ENCODE measurements at regions not wholly inside any gene's neighbourhood (a gene's known extent, or its start where the extent isn't known, plus 50 kb on each side); places are given as distances from the start of the nearest gene placed in this dataset.

GRCh38 chr2:134185639-134186038, 68.2 kb upstream of the MGAT5 start:
- peaks cover 50% of the 10 kb centered on the region for H3K4me1 Mint-ChIP-seq (ENCODE audit: low read depth, unreplicated experiment)
- BruUV-seq (replicated peaks): no TSS peak
- intact Hi-C loops (cut with micrococcal nuclease; ENCODE audit: unreplicated experiment): no loop called here
- H3K4me3 Mint-ChIP-seq (ENCODE audit: low read depth, unreplicated experiment): no peak overlapping the region
- H3K9me3 Mint-ChIP-seq (ENCODE audit: low read depth, unreplicated experiment): no peaks in the 10 kb centered on the region
- CTCF ChIA-PET: no interaction called here
- no peak overlapping the region for H3K27ac Mint-ChIP-seq (ENCODE audit: unreplicated experiment)
- H3K36me3 Mint-ChIP-seq (ENCODE audit: insufficient read depth, unreplicated experiment): peaks cover 10% of the 10 kb centered on the region
- no peaks in the 10 kb centered on the region for H3K27me3 Mint-ChIP-seq (ENCODE audit: unreplicated experiment)
- DNase-seq: no peak
- no peak for TF ChIP-seq CTCF (IDR thresholded peaks at IDR 0.05; ENCODE audit: unreplicated experiment)

- H3K36me3 Mint-ChIP-seq (ENCODE audit: insufficient read depth, unreplicated experiment): peaks cover 20% of the 10 kb centered on the region
- TF ChIP-seq CTCF (IDR thresholded peaks at IDR 0.05; ENCODE audit: unreplicated experiment): no peak
Observed at GRCh38 chr2:134189009-134189720, 64.7 kb upstream of the MGAT5 start.

GRCh38 chr2:134190062-134190806, 63.6 kb upstream of the MGAT5 start:
- Mint-ChIP-seq H3K36me3 (ENCODE audit: insufficient read depth, unreplicated experiment) (peaks cover 20% of the 10 kb centered on the region), H3K4me3 (ENCODE audit: low read depth, unreplicated experiment) (no peak overlapping the region), H3K27ac (ENCODE audit: unreplicated experiment) (peak overlapping the region; percentile 94), H3K4me1 (ENCODE audit: low read depth, unreplicated experiment) (peaks cover 54% of the 10 kb centered on the region), H3K9me3 (ENCODE audit: low read depth, unreplicated experiment) (peaks cover 3% of the 10 kb centered on the region), H3K27me3 (ENCODE audit: unreplicated experiment) (no peaks in the 10 kb centered on the region)
- BruUV-seq (replicated peaks): TSS peak; percentile 44
- intact Hi-C loops (cut with micrococcal nuclease; ENCODE audit: unreplicated experiment): no loop called here
- no peak for TF ChIP-seq CTCF (IDR thresholded peaks at IDR 0.05; ENCODE audit: unreplicated experiment)
- no peak for DNase-seq
- CTCF ChIA-PET: no interaction called here

More at GRCh38 chr2:134189009-134189720, 64.7 kb upstream of the MGAT5 start:
- Mint-ChIP-seq H3K9me3 (ENCODE audit: low read depth, unreplicated experiment) (peaks cover 3% of the 10 kb centered on the region), H3K4me3 (ENCODE audit: low read depth, unreplicated experiment) (peak overlapping the region; percentile 32), H3K27me3 (ENCODE audit: unreplicated experiment) (no peaks in the 10 kb centered on the region), H3K27ac (ENCODE audit: unreplicated experiment) (peak overlapping the region; percentile 94), H3K4me1 (ENCODE audit: low read depth, unreplicated experiment) (peaks cover 57% of the 10 kb centered on the region)
- BruUV-seq (replicated peaks): no TSS peak
- CTCF ChIA-PET: interaction anchor here (0.6 to 1.2 kb wide), 6 partner anchors 9 to 261 kb away, joined by 3 to 9 read pairs (median 5); no protein-coding TSS in a partner anchor
- intact Hi-C loops (cut with micrococcal nuclease; ENCODE audit: unreplicated experiment): loop anchor here (2.0 kb wide), 1 partner anchor 52 kb away; no protein-coding TSS in a partner anchor
- peak; percentile 73 for DNase-seq

- no TSS peak for BruUV-seq (replicated peaks)
- H3K4me3 Mint-ChIP-seq (ENCODE audit: low read depth, unreplicated experiment): no peak overlapping the region
- no peaks in the 10 kb centered on the region for H3K27me3 Mint-ChIP-seq (ENCODE audit: unreplicated experiment)
- intact Hi-C loops (cut with micrococcal nuclease; ENCODE audit: unreplicated experiment): no loop called here
- no peak overlapping the region for H3K27ac Mint-ChIP-seq (ENCODE audit: unreplicated experiment)
- H3K4me1 Mint-ChIP-seq (ENCODE audit: low read depth, unreplicated experiment): peaks cover 60% of the 10 kb centered on the region
- H3K36me3 Mint-ChIP-seq (ENCODE audit: insufficient read depth, unreplicated experiment): peaks cover 20% of the 10 kb centered on the region
- DNase-seq: no peak
- no peak for TF ChIP-seq CTCF (IDR thresholded peaks at IDR 0.05; ENCODE audit: unreplicated experiment)
- peaks cover 3% of the 10 kb centered on the region for H3K9me3 Mint-ChIP-seq (ENCODE audit: low read depth, unreplicated experiment)
- CTCF ChIA-PET: no interaction called here
Observed at GRCh38 chr2:134190807-134191203, 63.1 kb upstream of the MGAT5 start.

All from Calu3 (cell line).